Neural progenitor cell (in vitro differentiated cells): ENCODE measurements at regions not wholly inside any gene's neighbourhood (a gene's known extent, or its start where the extent isn't known, plus 50 kb on each side); places are given as distances from the start of the nearest gene placed in this dataset.

ENCODE experiments used
- DNase-seq: peaks from one replicate; pipeline ENCODE4 v3.0.0-alpha.2; 2016; ENCODE audit warnings: low spot score
- H2AFZ ChIP-seq: fragments of 200-600 bp; sonication (generic); replicated peaks from 2 replicates; pipeline ENCODE4 v1.6.1; 2016; ENCODE audit warnings: antibody characterized with exemption
- H3F3A ChIP-seq: fragments of 200-600 bp; sonication (generic); 2 replicates; pipeline ENCODE4 v1.6.1; 2016; ENCODE audit warnings: antibody characterized with exemption, low read depth
- H3K27ac ChIP-seq: fragments of 200-600 bp; sonication (generic); 2 replicates; pipeline ENCODE4 v1.5.1; 2016; ENCODE audit warnings: mild to moderate bottlenecking
- H3K27me3 ChIP-seq: fragments of 200-600 bp; sonication (generic); 2 replicates; pipeline ENCODE4 v1.6.1; 2016; ENCODE audit warnings: mild to moderate bottlenecking, moderate library complexity
- H3K36me3 ChIP-seq: fragments of 200-600 bp; sonication (generic); 2 replicates; pipeline ENCODE4 v1.5.1; 2016
- H3K4me1 ChIP-seq: fragments of 200-600 bp; sonication (generic); 2 replicates; pipeline ENCODE4 v1.6.1; 2016; ENCODE audit warnings: mixed run types
- H3K4me2 ChIP-seq: fragments of 200-600 bp; sonication (generic); 2 replicates; pipeline ENCODE4 v1.6.1; 2016
- H3K4me3 ChIP-seq: fragments of 200-600 bp; sonication (generic); 2 replicates; pipeline ENCODE4 v1.5.1; 2016
- H3K79me2 ChIP-seq: fragments of 200-600 bp; sonication (generic); 2 replicates; pipeline ENCODE4 v1.6.1; 2016; ENCODE audit warnings: low read depth
- H3K9ac ChIP-seq: fragments of 200-600 bp; sonication (generic); 2 replicates; pipeline ENCODE4 v1.6.1; 2016
- H3K9me3 ChIP-seq: fragments of 200-600 bp; sonication (generic); 2 replicates; pipeline ENCODE4 v1.5.1; 2016; ENCODE audit warnings: low read depth
- H4K20me1 ChIP-seq: fragments of 200-600 bp; sonication (generic); 2 replicates; pipeline ENCODE4 v1.6.1; 2016; ENCODE audit warnings: low read depth
- H3K27ac Mint-ChIP-seq: 3 replicates; pipeline ENCODE4 v1.8.0; 2021; ENCODE audit warnings: mixed read lengths
- H3K27me3 Mint-ChIP-seq: 2 replicates; pipeline ENCODE4 v1.8.0; 2022; ENCODE audit warnings: low read depth, mild to moderate bottlenecking, inconsistent platforms, moderate library complexity, mixed read lengths; ENCODE audit not compliant: insufficient read depth
- H3K36me3 Mint-ChIP-seq: 3 replicates; pipeline ENCODE4 v1.8.0; 2021; ENCODE audit warnings: mixed read lengths
- H3K4me1 Mint-ChIP-seq: 3 replicates; pipeline ENCODE4 v1.8.0; 2021; ENCODE audit warnings: mixed read lengths
- H3K4me3 Mint-ChIP-seq: 3 replicates; pipeline ENCODE4 v1.8.0; 2021; ENCODE audit warnings: mild to moderate bottlenecking, moderate library complexity, mixed read lengths
- H3K9me3 Mint-ChIP-seq: 3 replicates; pipeline ENCODE4 v1.8.0; 2020; ENCODE audit warnings: mixed read lengths
- EZH2 ChIP-seq: fragments of 200-600 bp; sonication (generic); IDR thresholded peaks from 2 replicates; pipeline ENCODE4 v1.6.1; 2017; ENCODE audit warnings: antibody characterized with exemption, mild to moderate bottlenecking, moderate library complexity
- EZH2phosphoT487 ChIP-seq: fragments of 200-600 bp; sonication (generic); IDR thresholded peaks from 2 replicates; pipeline ENCODE4 v1.6.1; 2017; ENCODE audit warnings: antibody characterized with exemption
- TF ChIP-seq, protein P1 (sequence below): fragments of 200-600 bp; sonication (generic); IDR thresholded peaks from 2 replicates; pipeline ENCODE4 v1.5.1; 2017; ENCODE audit warnings: antibody characterized with exemption, mild to moderate bottlenecking

DNA sequence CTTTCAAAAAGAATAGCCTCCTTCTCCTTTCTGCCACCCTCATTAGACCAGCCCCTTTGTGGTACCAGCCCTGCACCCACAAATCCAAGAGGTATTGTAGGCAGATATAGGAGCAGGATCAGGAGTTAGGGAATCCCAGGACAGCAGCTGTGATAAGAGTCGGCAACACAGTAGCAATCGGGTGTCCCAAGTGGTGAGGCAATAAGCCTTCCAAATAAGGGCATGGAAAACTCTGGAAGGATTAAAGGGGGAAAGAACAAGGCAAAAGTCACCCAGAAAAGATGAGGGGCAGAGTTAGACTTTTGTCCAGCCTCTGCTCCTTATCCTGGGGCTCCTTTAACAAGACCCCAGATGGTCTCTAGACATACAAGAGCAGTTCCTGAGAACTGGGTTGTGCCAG, 204.2 kb downstream of the TBX5 start:
- peaks cover 2% of the 10 kb centered on the region for H3K27me3 Mint-ChIP-seq
- Histone ChIP-seq H4K20me1 (no peaks in the 10 kb centered on the region), H3K9ac (no peak overlapping the region), H3K79me2 (no peaks in the 10 kb centered on the region), H3K4me3 (no peak overlapping the region), H2AFZ (peak overlapping the region; percentile 15), H3K27me3 (no peaks in the 10 kb centered on the region), H3K36me3 (no peaks in the 10 kb centered on the region), H3K4me2 (no peak overlapping the region), H3K4me1 (peaks cover 4% of the 10 kb centered on the region), H3K27ac (no peak overlapping the region), H3K9me3 (no peaks in the 10 kb centered on the region), H3F3A (no peaks in the 10 kb centered on the region)
- H3K36me3 Mint-ChIP-seq, result no peaks in the 10 kb centered on the region
- TF ChIP-seq EZH2 (no peak), EZH2phosphoT487 (no peak)
- TF ChIP-seq, protein P1, sequence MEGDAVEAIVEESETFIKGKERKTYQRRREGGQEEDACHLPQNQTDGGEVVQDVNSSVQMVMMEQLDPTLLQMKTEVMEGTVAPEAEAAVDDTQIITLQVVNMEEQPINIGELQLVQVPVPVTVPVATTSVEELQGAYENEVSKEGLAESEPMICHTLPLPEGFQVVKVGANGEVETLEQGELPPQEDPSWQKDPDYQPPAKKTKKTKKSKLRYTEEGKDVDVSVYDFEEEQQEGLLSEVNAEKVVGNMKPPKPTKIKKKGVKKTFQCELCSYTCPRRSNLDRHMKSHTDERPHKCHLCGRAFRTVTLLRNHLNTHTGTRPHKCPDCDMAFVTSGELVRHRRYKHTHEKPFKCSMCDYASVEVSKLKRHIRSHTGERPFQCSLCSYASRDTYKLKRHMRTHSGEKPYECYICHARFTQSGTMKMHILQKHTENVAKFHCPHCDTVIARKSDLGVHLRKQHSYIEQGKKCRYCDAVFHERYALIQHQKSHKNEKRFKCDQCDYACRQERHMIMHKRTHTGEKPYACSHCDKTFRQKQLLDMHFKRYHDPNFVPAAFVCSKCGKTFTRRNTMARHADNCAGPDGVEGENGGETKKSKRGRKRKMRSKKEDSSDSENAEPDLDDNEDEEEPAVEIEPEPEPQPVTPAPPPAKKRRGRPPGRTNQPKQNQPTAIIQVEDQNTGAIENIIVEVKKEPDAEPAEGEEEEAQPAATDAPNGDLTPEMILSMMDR, result no peak
- H3K4me3 Mint-ChIP-seq, result no peak overlapping the region
- no peak for DNase-seq
- no peaks in the 10 kb centered on the region for H3K9me3 Mint-ChIP-seq
- no peak overlapping the region for H3K27ac Mint-ChIP-seq
- H3K4me1 Mint-ChIP-seq, result no peaks in the 10 kb centered on the region

DNA sequence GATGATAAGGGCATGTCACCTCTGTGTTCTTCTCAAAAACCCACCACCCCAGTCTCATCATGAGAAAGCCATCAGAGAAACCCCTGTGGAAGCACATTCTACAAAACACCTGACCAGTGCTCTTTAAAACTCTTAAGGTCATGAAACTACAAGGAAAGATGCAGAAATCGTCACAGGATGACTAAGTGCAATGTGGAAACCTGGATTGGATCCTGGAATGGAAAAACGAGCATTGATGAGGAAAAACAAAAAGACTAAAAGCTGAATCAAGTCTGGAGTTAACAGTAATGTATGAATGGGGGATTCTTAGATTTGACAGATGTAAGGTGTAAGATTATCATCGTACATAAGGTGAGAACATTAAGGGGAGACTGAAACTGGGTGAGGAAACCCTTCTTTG, 211.0 kb downstream of the TBX5 start:
- no peak overlapping the region for H3K9ac ChIP-seq
- TF ChIP-seq, protein P1, result no peak
- TF ChIP-seq EZH2 (no peak), EZH2phosphoT487 (no peak)
- H3K4me2 ChIP-seq, result no peak overlapping the region
- no peaks in the 10 kb centered on the region for H3K36me3 Mint-ChIP-seq
- no peaks in the 10 kb centered on the region for H3K79me2 ChIP-seq
- H3K36me3 ChIP-seq, result no peaks in the 10 kb centered on the region
- H3K9me3 ChIP-seq, result no peaks in the 10 kb centered on the region
- no peaks in the 10 kb centered on the region for H3K4me1 ChIP-seq
- no peaks in the 10 kb centered on the region for H3K9me3 Mint-ChIP-seq
- no peaks in the 10 kb centered on the region for H4K20me1 ChIP-seq
- H2AFZ ChIP-seq, result no peak overlapping the region
- H3K4me3 ChIP-seq, result no peak overlapping the region
- no peak overlapping the region for H3K27ac Mint-ChIP-seq
- no peaks in the 10 kb centered on the region for H3K27me3 ChIP-seq
- no peak overlapping the region for H3K27ac ChIP-seq
- no peaks in the 10 kb centered on the region for H3F3A ChIP-seq
- no peaks in the 10 kb centered on the region for H3K4me1 Mint-ChIP-seq
- peaks cover 4% of the 10 kb centered on the region for H3K27me3 Mint-ChIP-seq
- no peak for DNase-seq
- H3K4me3 Mint-ChIP-seq, result no peak overlapping the region

DNA sequence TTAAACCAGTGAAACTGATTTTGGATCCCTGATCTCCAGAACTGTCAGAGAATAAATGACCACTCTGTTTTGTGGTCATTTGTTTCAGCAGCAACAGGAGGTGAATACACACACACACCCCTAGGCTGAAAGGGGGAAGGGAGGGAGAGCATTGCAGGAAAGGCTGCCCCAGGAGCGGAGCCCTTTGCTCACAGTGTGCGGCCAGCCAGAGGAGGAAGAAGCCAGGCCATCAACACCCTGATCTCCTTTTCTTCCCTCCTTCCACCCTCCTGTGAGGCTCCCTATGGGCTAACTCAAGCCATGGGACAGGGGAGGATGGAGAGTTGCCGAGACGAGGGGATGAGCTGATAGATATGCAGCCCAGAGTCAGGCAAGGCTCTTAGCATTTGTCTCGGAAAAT, 211.9 kb downstream of the TBX5 start:
- TF ChIP-seq EZH2phosphoT487 (no peak), EZH2 (no peak)
- TF ChIP-seq, protein P1, result no peak
- H3K36me3 Mint-ChIP-seq, result no peaks in the 10 kb centered on the region
- H3K27me3 Mint-ChIP-seq, result peaks cover 4% of the 10 kb centered on the region
- no peaks in the 10 kb centered on the region for H3K79me2 ChIP-seq
- H3K4me1 Mint-ChIP-seq, result no peaks in the 10 kb centered on the region
- DNase-seq, result no peak
- H3K27me3 ChIP-seq, result no peaks in the 10 kb centered on the region
- H3K27ac Mint-ChIP-seq, result no peak overlapping the region
- no peak overlapping the region for H3K27ac ChIP-seq
- no peak overlapping the region for H2AFZ ChIP-seq
- H3K4me1 ChIP-seq, result no peaks in the 10 kb centered on the region
- no peaks in the 10 kb centered on the region for H3K9me3 Mint-ChIP-seq
- no peak overlapping the region for H3K4me3 Mint-ChIP-seq
- H3F3A ChIP-seq, result no peaks in the 10 kb centered on the region
- no peaks in the 10 kb centered on the region for H4K20me1 ChIP-seq
- no peak overlapping the region for H3K4me2 ChIP-seq
- no peaks in the 10 kb centered on the region for H3K36me3 ChIP-seq
- H3K9me3 ChIP-seq, result no peaks in the 10 kb centered on the region
- no peak overlapping the region for H3K4me3 ChIP-seq
- no peak overlapping the region for H3K9ac ChIP-seq

DNA sequence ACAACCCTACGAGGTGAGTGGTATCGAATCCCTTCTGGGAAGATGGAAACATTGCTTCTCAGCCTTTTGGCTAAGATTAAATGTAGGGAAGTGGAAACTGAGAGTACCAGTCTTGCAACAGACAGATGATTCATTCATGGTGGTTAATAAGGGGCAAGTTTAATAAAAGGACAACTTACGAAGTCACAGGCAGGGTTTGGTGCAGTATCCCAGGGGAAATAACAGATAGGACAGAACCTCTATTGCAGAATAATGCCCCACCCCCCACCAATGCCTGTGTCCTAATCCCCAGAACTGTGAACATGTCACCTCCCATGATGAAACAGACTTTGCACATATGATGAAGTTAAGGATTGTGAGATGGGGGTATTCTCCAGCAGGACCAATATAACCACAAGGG, 212.5 kb downstream of the TBX5 start:
- H3K4me2 ChIP-seq, result no peak overlapping the region
- H3K27ac ChIP-seq, result no peak overlapping the region
- no peaks in the 10 kb centered on the region for H3K9me3 ChIP-seq
- peaks cover 4% of the 10 kb centered on the region for H3K27me3 Mint-ChIP-seq
- H3K79me2 ChIP-seq, result no peaks in the 10 kb centered on the region
- H3F3A ChIP-seq, result no peaks in the 10 kb centered on the region
- no peaks in the 10 kb centered on the region for H3K4me1 ChIP-seq
- H3K36me3 Mint-ChIP-seq, result no peaks in the 10 kb centered on the region
- no peaks in the 10 kb centered on the region for H3K27me3 ChIP-seq
- no peak overlapping the region for H3K4me3 Mint-ChIP-seq
- no peaks in the 10 kb centered on the region for H3K4me1 Mint-ChIP-seq
- no peaks in the 10 kb centered on the region for H4K20me1 ChIP-seq
- no peaks in the 10 kb centered on the region for H3K9me3 Mint-ChIP-seq
- no peak for DNase-seq
- H2AFZ ChIP-seq, result no peak overlapping the region
- TF ChIP-seq, protein P1, result no peak
- no peak for TF ChIP-seq EZH2
- no peak for TF ChIP-seq EZH2phosphoT487
- no peaks in the 10 kb centered on the region for H3K36me3 ChIP-seq
- no peak overlapping the region for H3K27ac Mint-ChIP-seq
- H3K9ac ChIP-seq, result no peak overlapping the region
- no peak overlapping the region for H3K4me3 ChIP-seq
